ENCODE measurements at regions not wholly inside any gene's neighbourhood (a gene's known extent, or its start where the extent isn't known, plus 50 kb on each side); places are given as distances from the start of the nearest gene placed in this dataset.

GRCh38 chr16:51402785-51403184, 251.7 kb upstream of the SALL1 start:
- no peak for TF ChIP-seq CTCF (IDR thresholded peaks at IDR 0.05)
- TF ChIP-seq POLR2A (IDR thresholded peaks at IDR 0.05), result no peak
